HG03460 (cell line): ENCODE measurements at regions not wholly inside any gene's neighbourhood (a gene's known extent, or its start where the extent isn't known, plus 50 kb on each side); places are given as distances from the start of the nearest gene placed in this dataset.
"Not testable (repeated sequence)": the region's sequence is repeated elsewhere in the genome, so short reads cannot be mapped to it uniquely, and the experiment has no call there.

ENCODE experiments used
- ATAC-seq: cut with Tn5 transposase; IDR thresholded peaks from one replicate; pipeline ENCODE4 v1.9.1; 2021; ENCODE audit not compliant: unreplicated experiment

DNA sequence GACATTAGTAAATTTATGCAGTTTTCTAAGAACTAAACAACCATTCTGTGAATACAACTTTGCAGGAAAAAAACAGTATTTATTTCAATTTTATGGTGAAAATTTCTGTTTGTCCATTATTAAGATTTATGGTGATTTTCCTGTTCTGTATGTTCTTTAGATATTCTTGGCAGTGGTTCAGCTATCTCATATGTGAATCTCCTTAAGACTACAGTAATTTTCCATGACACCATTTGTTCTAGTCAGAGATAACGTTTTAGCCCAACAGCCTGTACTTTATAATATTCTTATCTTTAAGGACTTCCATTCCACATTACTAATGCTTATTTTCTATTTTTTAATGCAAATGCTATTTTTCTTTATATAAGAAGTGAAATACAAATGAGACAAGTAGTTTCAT, 504.0 kb downstream of the RFPL4B start:
- ATAC-seq = no peak

DNA sequence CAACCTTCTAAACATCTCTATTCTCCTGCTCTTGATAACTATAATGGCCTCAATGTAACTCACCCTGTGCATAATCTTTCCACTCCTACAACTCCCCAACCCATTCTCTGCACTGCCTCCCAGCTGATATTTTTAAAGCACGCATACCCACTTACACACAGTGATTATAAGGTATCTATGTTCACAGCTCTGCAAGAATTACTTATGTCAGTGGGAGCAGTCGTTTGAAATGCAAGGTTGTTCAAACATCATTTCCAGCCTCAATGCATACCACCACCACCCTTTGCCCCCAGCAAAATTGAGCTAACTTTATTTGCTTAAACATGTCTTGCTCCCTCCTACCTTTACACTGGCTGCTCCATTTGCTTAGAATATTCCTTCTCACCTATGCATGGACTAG, 506.0 kb downstream of the RFPL4B start:
- ATAC-seq = no peak

DNA sequence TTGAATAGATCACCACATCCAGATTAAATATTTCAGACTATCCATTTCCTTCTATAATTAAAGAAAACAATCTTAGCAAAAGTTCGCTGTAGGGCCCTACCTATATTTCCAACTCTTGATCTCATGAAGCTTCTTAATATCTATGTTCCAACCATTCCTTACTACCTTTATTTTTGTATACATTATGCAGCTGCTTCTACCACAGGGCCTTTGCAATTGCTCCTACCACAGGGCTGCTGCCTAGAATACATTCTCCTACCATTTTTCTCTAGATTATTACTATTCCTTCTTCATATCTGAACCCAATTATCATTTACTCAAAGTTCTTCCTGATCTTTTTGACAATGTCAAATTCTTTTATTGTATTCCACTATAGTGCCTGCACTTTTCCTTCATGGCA, 516.6 kb downstream of the RFPL4B start:
- no peak for ATAC-seq

DNA sequence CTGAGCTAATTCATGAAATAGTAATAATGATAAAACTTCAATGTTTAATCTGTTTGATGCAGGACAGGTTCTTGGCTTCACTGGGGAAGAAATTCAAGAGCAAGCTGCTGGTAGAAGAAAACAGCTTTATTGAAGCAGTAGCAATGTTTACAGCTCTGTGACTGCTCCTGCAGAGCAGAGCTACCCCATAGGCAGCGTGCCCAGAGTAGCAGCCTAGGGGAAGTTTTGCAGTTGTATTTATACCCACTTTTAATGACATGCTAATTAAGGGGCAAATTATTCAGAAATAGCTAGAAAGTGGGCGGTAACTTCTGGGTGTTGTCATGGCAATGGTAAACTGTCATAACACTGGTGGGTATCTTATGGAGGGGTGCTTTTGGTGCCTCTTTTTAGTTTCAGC, 518.0 kb downstream of the RFPL4B start:
- ATAC-seq = no peak

DNA sequence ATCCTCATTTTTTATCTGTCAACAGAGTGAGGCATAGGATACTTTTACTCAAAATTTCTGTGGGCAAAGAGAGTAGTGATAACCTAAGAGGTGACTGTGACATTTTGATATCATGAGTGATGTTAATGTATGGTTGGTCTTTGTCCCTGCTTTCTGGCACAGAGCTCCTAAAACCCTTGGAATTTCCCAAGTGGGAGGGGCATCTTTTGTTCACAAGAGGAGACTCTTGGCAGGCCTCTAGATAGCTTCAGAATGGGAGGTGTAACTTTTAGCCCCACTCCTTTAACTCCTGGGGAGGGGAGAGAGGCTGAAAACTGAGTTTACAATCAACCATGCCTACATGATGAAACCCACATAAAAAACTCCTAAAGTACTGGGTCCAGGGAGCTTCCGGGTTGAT, 527.8 kb downstream of the RFPL4B start:
- no peak for ATAC-seq

DNA sequence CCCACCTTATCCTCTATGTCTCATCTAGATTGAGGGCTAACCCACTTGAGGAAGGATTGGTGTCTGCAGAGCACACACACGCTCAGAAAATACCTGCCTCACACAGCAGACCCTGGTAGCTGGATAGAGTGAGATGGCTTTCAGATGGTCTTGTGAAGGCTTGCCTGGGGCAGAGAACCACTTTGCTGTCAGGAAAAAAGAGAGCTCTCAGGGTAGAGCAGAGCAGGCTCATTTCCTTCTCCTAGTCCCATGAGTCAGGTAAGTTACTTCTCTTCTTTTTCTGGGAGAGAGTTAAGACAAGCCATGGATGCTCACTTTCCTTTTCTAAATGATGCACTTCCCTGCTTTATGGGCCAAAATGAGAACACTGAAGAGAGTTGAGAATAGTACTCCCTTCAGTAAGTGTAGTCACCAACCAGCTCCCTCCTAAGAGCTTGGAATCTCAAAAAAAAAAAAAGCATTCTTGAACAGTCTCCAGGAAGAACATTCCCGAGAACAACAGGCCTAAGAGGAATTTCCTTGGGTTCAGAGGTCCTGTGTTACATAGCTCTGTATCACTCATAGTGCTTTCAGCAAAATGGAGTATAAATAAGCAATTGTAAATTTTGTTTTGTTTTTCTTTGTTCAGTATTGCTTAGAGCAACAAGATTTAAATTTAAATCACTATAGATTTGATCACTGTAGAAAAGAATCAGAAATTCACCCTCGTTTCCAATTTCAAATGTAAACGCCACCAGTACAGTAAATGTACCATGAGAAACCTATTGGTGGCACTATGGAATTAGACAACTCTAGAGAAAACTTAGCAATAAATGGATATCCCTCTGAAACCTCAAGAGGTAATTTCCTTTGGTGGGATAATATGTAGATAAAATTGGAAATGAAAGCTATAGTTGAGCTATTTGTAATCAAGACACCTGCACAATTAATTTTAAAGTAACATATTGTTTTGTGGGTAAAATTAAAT, 530.3 kb downstream of the RFPL4B start:
- no peak for ATAC-seq

DNA sequence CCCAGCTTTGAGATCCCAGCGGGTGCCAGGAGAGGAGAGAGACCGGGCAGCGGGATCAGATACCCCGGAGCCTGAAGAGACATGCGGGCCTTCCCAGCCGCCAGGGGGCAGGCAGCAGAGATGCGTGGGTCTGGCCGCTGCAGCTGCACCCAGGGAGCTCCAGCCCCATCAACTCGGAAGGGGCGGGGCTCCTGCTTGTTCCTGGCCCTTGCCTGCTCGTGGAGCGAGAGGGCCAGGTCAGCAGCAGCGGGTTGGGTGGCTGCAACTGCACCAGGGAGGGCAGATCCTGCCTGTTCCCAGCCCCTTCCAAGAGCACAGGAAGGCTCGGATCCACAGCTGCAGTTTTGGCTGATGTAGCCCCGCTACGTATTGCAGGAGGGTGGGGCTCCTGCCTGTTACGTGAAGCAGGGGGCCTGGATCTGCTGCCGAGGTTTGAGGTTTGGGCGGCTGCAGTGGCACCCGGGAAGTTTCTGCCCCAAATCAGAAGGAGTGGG, 532.8 kb downstream of the RFPL4B start:
- ATAC-seq = no peak

DNA sequence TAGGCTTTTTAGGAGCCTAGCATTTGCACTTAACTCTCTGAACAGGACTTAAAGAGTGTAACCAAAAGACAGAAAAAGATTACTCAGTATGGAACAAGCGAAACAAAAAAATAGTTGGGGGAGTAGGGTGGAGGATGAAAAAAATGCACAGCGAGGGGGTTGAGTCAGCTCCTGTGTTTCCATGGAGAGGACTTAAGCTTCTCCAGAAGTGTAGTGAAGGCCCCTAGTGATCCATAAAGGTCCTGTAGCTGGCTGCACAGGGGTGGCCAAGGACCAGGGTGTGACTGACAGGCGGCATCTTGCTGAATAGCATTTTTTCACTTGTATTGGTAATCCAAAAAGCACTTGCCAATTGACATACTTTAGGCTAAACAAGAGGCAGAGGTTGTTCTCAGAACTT, 533.9 kb downstream of the RFPL4B start:
- ATAC-seq = no peak

DNA sequence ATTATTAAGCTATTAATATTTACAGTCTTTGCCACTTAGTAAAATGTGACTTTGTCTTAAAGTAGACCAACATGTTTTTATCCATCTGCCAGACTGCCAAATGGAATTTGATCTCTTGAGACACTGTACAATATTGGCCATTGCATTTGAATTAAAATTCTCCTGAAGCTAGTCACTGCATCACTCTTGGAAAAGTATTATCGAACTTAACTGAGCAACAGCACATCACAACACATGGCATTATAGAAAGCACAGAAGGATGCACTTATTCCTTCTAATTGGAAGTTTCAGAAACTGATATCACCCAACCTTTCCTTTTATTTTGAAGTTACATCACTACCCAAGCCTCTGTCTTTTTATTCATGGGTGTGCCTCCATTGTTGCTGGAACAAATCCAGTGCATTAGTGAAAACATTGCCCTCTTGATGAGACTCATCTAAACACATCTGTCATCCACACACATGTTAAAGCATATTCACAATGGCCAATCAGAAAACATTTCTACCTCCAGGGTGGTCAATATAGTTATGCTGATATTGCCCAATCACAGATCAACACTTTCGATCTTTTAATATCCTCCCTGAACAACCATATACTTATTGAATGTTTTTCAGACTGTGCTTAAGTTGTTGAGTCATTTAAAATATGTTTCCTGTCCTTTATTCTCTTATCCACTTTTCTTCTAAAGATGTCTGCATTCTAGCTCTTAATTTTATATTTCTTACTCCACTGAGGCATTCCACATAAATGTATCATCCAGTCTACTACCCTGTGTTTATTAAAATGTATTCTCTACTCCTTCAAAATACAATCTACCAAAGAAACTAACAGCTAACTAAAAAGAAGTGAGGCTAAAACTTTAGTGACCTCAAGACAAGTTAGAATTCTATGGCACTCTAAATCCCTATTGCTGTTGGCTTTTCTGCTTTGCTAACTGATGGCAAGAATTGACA, 535.0 kb downstream of the RFPL4B start:
- ATAC-seq = no peak

DNA sequence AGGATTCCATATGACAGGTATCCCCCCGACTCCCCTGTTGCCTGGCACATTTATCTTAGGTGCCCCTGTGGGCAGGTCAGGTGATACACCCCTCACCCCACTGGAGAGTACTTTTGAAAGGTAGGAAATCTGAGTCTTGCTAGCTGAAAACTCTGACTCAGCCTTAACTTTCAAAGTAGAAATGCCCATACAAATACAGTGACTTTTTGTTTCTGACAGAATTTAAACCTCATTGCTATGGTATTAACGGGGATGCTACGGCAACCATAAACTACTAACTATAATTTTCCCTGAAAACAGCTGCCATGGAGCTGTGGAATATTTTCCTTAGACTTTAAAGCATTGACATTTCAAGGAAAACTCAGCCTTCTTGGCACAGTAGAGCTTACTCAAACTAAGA, 536.0 kb downstream of the RFPL4B start:
- ATAC-seq = no peak

DNA sequence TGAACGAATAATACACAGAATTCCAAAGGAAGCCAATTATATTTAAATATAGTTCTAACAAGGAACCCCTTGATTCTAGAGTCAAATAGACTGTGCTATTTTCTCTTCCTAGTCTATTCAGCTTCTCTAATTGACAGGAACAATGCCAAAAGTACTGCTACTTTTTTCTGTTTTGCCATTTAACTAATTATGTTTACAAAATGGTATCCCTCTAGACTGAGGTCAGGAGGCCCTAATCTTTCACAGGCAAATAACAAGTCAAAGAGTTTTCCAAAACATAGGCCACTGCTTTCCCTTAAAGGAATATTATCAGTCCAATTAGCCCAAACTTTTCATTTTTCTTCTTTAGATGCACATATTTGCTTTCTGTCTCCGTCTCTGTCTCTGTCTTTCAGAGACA, 539.3 kb downstream of the RFPL4B start:
- ATAC-seq = no peak

DNA sequence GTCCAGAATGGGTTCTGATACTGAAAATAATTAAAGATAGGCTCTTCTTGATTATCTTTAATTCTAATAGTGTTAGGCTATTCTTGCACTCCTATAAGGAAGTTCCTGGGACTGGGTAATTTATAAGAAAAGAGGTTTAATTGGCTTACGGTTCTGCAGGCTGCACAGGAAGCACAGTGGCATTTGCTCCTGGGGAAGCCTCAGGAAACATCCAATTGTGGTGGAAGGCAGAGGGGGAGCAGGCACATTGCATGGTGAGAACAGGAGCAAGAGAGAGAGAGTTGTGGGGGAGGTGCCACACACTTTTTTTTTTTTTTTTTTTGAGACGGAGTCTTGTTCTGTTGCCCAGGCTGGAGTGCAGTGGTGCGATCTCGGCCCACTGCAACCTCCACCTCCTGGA, 540.3 kb downstream of the RFPL4B start:
- not testable (repeated sequence) for ATAC-seq

DNA sequence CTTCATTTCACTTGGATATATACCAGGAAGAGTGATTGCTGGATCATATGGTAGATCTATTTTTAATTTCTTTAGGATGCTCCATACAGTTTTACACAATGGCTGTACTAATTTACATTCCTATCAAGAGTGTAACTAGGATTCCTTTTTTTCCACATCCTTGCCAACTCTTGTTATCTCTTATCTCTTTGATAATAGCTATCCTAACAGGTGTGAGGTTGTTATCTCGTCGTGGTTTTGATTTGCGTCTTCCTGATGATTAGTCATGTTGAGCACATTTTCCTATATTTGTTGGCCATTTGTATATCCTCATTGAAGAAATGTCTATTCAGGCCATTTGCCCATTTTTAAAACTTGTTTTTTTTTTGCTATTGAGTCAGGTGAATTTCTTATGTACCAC, 552.4 kb downstream of the RFPL4B start:
- ATAC-seq = no peak

DNA sequence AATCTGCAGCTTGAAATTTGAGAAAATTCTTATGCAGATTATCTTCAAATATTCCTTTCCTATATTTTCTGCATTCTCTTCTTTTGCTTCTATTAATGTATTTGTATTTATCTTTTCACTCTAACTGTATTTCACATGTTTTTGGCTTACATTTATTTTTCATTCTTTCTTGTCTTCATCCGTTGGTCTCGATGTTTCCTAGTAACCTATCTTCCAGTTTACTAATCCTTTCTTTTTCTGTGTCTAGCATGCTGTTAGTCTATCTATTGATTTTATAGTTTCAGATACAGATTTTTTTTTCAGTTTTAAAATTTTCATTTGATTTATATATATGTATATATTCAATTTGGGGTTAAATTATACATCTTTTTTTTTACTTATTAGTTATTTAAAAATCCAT, 556.2 kb downstream of the RFPL4B start:
- ATAC-seq = no peak

DNA sequence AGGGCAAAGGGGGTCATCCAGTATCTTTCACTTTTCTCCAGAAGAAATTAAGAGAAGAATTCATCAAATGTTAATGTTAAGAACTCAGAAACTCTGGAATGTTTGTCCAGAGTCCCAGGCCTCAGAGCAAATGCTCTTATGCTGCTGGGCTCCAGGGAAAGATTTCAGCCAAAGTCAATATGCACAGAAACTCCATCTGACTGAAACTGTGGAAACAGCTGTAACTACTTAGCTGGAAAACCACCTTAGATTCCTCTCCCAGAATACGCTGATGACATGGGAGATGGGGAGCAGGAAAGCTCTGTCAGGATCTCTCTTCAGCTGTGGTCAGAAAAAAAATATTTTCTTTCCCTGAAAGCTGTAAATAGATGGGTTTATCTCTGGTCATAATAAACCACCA, 559.6 kb downstream of the RFPL4B start:
- no peak for ATAC-seq

DNA sequence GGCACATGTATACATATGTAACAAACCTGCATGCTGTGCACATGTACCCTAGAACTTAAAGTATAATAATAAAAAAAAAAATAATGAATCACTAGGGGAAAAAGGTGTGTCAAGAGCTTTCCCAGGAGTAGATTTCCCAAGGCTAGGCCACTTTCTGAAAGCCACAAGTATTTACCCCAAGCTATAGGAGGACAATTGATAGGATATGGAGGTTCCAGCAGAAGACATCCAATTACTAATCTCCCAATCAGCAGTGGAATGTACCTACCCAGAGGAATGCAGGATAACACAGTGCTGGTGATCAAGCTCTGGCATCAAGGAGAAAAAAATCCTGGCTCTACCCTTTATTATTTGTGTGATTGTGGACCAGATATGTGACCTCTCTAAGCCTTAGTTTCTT, 562.7 kb downstream of the RFPL4B start:
- no peak for ATAC-seq

DNA sequence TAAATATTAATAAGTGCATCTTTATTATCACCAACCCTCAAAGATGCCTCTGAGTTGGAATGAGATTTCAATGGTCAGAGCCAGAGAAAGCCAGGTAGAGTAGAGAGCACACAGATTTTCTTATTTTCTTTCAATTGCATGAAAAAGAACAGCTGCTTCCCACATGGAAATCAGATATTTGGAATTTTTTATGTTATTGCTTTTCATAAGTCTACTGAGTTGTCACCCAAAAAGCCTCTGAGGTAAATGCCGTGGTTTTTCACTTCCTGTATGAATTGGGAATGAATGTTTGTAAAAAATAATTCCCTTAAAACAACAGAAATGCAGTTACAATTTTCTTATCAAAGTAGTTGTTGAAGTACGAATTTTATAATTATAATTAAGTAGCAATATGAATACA, 563.1 kb downstream of the RFPL4B start:
- no peak for ATAC-seq

DNA sequence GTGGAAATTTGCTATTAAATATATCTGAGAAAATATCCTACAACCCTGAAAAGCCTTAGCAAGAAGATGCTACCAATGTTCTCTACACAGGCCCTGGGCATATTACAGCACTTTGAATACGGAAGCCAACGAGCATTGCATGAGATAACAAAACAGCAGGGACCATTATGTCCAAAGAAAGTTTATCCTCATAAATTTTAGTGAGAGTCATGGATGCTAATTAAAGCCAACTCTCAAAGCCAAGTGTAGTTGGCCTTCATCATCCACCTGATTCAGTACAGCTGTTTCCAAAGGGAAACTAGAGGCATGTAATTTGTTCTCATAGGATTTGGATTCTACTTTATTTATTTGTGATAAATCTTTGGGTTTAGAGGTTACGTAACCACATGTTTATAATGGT, 564.8 kb downstream of the RFPL4B start:
- ATAC-seq = no peak

DNA sequence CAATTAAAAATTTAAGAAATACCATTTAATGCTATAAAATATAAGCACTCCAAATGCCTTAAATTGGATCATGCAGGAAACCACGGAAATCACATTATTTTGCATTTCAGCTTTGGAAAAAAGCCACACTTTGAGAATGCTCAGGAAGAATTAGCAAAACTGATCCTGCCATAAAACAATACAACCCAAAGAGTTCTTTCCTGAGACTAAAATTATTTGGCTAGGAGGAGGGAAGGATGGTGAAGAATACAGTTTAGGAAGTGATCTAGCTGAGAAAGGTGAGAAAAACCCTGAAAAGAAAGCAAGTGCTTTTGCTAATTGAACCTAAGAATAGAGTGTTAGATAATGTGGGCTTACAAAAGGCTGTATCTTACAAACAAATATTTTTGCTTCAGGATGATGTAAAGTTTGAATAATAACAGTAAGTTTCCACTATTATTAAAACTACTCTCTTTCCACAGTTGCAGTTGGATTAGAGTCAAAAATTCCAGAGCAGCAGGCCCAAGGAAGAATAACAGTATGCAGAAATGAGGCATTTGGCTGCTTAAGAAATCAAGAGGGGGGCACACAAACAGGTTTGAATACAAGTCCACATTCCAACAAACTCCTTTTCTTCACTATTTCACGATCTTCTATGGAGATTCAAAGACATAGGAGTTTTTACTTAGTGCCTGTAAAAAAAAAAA, 565.4 kb downstream of the RFPL4B start:
- no peak for ATAC-seq

DNA sequence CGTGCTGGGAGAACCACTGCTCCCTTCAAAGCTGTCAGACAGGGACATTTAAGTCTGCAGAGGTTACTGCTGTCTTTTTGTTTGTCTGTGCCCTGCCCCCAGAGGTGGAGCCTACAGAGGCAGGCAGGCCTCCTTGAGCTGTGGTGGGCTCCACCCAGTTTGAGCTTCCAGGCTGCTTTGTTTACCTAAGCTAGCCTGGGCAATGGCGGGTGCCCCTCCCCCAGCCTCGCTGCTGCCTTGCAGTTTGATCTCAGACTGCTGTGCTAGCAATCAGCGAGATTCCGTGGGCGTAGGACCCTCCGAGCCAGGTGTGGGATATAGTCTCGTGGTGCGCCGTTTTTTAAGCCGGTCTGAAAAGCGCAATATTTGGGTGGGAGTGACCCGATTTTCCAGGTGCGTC, 572.6 kb downstream of the RFPL4B start:
- not testable (repeated sequence) for ATAC-seq

DNA sequence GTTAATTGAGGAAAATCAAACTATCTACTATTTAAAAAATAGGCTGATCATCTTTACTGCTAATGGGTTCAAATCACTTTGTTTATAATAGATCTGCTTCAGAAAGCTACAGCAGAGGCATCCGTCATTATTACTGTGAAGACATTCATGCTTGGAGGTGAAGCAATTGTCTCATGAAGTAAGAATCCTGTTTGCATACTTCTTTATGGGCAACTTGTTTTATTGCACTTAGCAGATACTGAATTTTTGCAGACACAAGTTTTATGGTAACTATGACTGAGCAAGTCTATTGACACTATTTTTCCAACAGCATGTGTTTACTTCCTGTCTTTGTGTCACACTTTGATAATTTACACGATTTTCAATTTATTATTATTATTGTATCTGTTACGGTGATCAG, 573.9 kb downstream of the RFPL4B start:
- no peak for ATAC-seq
